Cerebellar cortex (tissue), 1 donor: ENCODE measurements at regions not wholly inside any gene's neighbourhood (a gene's known extent, or its start where the extent isn't known, plus 50 kb on each side); places are given as distances from the start of the nearest gene placed in this dataset.
"Not testable (repeated sequence)": the region's sequence is repeated elsewhere in the genome, so short reads cannot be mapped to it uniquely, and the experiment has no call there.

Experiments used
- DNase-seq: peaks from one replicate; pipeline ENCODE4 v3.0.0-alpha.2; 2015; ENCODE audit warnings: low spot score

DNA sequence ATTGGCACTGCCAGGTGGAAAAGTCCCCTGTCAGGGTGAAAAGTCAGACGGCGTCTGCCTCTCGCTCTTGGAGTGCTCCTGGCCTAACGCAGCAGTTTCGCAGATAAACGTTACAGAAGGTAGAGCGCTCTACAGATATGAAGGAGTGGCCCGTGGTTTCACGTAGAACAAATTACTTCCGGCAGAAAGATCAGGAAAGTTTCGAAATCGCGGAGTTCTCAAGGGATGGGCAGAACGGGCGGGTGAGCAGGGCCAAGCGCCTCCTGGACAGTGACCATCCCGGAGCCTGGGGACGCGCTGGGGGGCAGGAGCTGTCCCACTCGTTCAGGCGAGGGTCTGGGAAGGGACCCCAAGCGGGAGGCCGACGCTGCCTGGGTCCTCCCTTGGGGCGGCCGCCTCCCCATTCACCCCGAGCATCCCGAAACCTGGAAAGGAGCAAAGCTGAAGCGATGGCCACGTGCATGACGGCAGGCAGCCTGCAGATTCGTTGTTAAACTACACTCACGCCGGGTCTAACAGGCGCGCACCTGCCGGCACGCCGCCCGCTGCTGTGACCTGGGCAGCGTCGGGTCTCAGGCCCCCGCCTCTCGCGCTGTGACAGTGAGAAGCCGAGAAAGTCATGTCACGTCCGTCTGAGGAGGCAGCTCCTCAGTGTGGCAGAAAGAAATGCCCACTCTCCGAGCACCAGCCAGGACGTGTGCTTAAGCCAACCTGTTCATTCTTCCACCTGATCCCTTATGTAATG is 122.9 kb upstream of the SALL3 start:
- DNase-seq, result no peak

DNA sequence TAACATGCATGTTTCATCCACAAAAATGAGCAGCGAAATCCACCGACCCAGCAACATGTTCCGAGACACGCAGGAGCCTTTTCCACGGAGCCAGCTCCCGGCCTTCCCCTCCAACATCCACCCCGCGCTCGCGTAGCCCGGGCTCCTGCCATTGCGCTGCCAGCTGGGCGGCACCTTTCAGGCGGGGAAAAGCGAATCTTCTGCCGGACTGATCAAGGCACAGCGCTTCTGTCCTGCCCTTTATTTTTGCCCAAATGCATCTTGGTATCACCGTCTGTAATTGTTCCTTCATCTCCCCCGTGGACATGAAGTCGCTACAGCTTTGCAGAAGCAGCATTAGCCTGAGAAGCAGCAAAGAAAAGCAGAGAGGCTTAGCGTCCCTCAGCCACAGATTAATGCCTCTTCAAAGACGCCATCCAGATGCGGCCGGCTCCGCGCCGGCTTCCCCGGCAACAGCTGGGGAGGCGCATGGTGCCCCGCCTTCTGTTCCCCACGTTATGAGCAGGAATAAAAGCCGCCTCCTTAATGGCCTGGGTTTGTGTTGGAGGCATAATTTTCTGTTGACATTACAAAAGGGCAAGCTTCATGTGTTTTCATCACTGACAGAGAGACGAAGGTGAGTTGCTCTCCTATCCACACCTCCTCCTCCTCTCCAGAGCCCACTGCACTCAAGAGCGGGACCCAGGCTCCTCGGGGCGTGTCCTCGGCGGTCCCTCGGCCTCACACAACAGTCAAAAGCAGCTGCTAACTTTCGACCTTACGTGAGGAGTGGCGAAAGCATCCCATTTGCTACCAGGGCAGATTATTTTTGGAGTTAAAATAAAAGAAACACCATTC is 122.1 kb upstream of the SALL3 start:
- DNase-seq, result no peak

DNA sequence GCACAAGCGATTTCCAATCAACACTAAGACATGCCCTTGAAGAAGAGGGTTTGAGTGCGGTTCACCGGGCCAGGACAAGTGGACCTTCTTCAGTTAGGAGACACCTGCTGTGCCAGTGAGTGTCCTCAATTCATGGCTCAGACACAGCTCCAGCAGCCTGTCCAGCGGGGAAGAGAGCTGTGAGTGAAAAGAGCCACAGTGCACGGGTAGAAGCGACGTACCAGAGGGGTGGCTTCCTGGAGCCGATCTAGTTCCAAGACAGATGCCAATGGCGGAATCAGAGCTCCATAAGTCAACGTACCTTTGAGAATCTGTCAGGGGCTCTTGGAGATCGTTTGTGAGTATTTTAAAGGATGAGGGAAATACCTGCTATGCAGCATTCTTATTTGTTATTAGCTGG is 119.9 kb upstream of the SALL3 start:
- DNase-seq, result no peak

- DNase-seq, result no peak
These were observed 119.5 kb upstream of the SALL3 start for GRCh38 chr18:78860117-78860516.

DNA sequence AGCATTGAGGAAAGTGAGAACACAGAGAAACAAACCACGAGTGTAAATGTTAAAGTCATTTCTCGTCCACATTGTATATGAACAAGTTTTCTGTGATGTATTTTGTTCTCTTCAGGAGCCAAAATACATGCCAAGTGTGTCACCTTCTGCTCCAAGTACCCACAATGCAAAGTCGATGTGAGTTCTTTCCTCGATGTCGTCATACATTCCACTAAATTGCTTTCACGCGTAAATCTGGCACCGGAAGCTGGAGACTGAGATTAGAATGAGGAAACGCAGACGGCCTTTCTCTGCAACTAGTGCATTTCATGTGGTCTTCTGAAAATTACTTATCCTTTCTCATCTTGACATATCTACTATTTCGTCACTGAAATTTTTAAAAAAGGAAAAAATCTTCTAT is 118.5 kb upstream of the SALL3 start:
- no peak for DNase-seq

DNA sequence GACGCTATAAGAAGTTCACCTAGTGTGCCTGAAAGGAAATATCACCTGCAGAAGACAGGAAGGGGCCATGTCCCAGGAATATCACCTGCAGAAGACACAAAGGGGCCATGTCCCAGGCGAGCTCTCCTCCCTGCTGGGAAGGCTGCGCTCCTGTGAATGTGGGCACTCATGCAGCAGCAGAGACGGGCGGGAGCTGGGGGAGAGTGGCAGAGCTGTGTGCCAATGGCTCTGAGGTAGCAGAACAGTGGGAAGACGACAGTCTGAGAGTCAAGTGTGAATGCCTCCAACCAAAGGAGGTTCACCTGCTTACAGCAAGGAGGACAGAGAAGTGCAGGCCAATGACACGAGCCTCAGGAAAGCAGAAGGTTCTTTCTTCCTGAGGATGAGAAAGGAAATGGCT is 117.9 kb upstream of the SALL3 start:
- no peak for DNase-seq

- DNase-seq, result no peak
These were observed 117.2 kb upstream of the SALL3 start for GRCh38 chr18:78862395-78862794.

DNA sequence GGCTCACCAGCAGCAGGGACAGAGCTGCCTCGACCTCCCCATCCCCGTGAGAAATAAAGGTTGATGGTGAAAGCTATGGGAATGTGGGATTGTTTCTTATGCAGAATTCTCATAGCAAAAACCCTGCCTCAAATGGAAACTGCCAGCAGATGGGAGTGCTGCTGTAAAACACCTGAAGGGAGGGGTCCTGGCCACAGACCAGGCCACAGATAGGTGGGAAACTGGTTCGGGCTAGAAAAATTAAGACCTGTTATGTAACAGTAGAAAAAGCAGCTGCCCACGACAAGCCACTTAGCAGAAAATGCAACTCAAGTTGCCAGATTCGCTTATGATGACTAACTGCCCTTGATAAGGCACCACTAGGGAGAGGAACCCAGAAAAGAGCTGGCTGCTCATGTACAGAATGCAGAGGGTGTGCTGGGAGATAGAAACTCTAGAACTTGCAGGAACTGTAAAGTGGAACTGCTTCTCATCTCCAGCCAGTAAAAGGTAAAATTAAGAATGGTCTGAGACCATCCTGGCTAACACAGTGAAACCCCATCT is 114.5 kb upstream of the SALL3 start:
- DNase-seq, result no peak

DNA sequence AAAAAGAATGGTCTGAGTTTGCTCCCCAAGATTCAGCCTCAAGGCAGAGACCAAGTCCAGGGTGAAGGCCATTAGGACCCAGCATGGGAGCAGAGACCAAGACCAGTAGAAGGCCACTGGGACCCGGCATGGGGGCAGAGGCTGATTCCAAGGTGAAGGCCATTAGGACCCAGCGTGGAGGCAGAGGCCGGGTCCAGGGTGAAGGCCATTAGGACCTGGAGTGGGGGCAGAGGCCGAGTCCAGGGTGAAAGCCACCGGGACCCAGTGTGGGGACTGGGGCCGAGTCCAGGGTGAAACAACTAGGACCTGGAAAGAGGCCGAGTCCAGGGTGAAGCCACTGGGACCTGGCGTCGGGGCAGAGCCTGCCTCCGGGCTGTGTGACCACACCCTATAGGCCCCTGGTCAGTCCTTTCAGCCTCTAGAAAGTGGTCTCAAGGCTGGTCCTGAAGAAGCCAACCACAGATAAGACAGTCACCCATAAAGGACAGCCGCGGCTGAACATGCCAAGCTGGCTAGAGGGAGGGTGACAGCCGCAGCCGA is 113.8 kb upstream of the SALL3 start:
- DNase-seq, result no peak

GRCh38 chr18:78867131-78867530 is 112.5 kb upstream of the SALL3 start:
- DNase-seq, result no peak

GRCh38 chr18:78868330-78869316 is 111.0 kb upstream of the SALL3 start:
- DNase-seq, result no peak

GRCh38 chr18:78871618-78872017 is 108.0 kb upstream of the SALL3 start:
- DNase-seq, result no peak

DNA sequence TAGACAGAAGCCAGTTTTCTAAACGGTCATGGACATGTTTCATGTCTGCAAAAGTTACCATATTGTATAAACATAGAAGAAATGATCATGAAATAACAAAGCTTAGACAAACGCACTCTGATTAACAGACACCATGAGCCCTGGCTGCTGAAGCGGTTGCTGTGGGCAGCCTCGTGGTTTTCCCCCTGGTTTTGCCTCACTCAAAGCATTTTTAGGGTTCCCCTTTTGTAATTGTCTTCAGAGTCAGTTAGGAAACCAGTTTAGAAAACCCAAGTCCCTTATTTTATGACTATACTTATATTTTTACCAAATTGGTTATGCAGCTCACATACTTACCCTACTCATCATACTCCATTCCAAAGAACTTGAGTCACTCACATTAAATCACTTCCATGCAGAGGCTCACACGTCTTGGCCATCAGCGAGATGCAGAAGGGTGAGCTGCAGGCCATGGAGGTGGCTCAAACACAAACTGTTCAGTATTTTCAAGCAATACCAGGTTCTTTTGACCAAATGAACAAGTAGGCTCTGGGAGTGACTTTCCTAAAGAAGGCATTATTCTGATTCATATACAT is 105.6 kb upstream of the SALL3 start:
- no peak for DNase-seq

DNA sequence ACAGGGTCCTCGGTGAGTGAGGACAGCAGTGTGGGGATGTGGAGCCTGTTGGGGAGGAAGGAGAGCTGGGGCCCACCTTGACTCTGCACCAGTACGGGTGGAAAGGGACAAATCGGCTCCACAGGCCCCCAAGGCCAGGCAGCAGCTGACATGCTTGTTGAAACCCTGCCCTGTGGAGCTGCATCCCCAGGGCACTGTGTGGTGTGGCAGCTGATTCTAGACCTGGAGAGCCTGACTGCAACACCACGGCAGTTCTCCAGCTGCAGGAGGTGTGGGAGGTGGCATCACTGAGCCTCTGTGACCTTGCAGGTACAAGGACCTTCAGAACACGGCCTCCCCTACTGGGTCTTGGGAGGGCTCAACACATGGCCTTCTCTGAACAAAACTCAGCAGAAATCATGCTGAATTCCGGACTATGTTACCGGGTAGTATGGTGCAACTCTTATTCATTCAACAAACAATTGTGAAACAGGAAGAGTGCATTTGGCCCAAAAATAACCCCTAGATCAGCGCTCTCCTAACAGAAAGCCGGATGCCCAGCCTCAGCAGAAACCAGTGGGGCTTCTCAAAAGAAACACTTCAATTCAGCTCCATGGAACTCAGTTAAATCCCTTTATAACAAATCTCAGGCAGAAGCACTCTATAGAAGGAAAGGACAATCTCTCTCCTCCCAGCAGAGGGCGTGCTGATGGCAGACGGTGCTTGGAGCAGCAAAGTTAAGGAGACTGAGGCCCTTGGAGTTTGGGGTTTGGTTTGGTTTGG is 104.4 kb upstream of the SALL3 start:
- peak; percentile 31 for DNase-seq

GRCh38 chr18:78875778-78876650 is 103.6 kb upstream of the SALL3 start:
- no peak for DNase-seq

GRCh38 chr18:78876868-78877267 is 102.8 kb upstream of the SALL3 start:
- DNase-seq, result no peak

DNA sequence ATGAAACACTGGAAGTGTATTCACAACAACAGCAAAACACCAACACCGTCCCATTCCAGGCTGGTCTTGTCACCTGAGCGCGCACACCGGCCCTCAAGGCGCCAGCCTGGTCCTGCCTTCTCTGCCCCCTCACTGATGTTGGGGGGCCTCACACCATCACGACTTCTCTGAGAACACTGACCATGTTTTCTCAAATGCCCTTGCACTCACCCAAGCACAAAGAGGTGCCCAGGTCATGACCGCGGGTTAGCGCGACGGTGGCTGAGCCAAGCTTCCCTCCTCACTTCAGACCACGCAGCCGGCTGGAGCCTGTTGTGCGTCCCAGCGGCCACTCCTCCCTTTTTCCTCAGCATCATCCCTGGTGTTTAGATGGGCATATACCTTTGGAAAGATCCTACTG is 101.3 kb upstream of the SALL3 start:
- DNase-seq, result no peak

- not testable (repeated sequence) for DNase-seq
These were observed 100.3 kb upstream of the SALL3 start for GRCh38 chr18:78879072-78879883.

DNA sequence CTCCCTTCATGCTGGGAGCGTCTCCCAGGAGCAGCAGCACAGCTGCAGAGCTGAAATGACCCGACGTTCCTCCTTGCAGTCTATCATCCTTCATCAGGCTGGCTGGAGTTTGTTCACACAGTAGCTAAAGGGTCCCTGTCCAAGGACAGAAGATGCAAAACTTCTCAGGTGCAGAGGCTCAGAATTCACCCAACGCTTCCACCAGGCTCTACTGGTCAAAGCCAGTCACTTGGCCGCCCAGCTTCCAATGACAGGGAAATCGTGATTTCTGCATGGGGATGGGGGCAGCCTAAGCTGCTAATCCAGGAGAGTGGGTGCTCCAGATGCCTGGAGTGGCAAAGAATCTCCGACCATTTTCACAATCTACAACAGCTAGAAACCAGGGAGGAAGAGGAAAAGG is 97.0 kb upstream of the SALL3 start:
- DNase-seq, result no peak
